HEK293 (cell line): ENCODE measurements at regions not wholly inside any gene's neighbourhood (a gene's known extent, or its start where the extent isn't known, plus 50 kb on each side); places are given as distances from the start of the nearest gene placed in this dataset.

ENCODE experiments used
- CTCF ChIP-seq: fragments of 450-650 bp; formaldehyde crosslinking; IDR thresholded peaks from 2 replicates; pipeline ENCODE4 v1.5.1; 2016; ENCODE audit warnings: missing biosample characterization, missing genetic modification characterization
- ELK4 ChIP-seq: IDR thresholded peaks from 2 replicates; pipeline ENCODE4 v1.6.1; 2011; ENCODE audit warnings: mild to moderate bottlenecking, low read depth, low read length, borderline replicate concordance
- HIC1 ChIP-seq: fragments of 450-650 bp; formaldehyde crosslinking; IDR thresholded peaks from 2 replicates; pipeline ENCODE4 v1.5.1; 2016; ENCODE audit warnings: missing biosample characterization, missing genetic modification characterization
- WT1 ChIP-seq: fragments of 450-650 bp; formaldehyde crosslinking; IDR thresholded peaks from 2 replicates; pipeline ENCODE4 v1.5.1; 2016; ENCODE audit warnings: missing biosample characterization, missing genetic modification characterization
- YY1 ChIP-seq: fragments of 450-650 bp; formaldehyde crosslinking; IDR thresholded peaks from 2 replicates; pipeline ENCODE4 v1.5.1; 2018; ENCODE audit warnings: missing biosample characterization, missing genetic modification characterization
- ZBTB26 ChIP-seq: fragments of 450-650 bp; formaldehyde crosslinking; optimal IDR thresholded peaks from 2 replicates; pipeline ENCODE3; 2016; ENCODE audit warnings: missing biosample characterization, mild to moderate bottlenecking, missing genetic modification characterization
- ZBTB49 ChIP-seq: fragments of 450-650 bp; formaldehyde crosslinking; IDR thresholded peaks from 2 replicates; pipeline ENCODE4 v1.5.1; 2016; ENCODE audit warnings: missing biosample characterization, missing genetic modification characterization, low read depth
- ZNF138 ChIP-seq: fragments of 450-650 bp; formaldehyde crosslinking; IDR thresholded peaks from 2 replicates; pipeline ENCODE4 v1.5.1; 2016; ENCODE audit warnings: missing biosample characterization, missing genetic modification characterization, borderline replicate concordance
- ZNF274 ChIP-seq, 2 experiments: fragments of 200-500 bp in 1 of 2; fragments of 450-650 bp in 1 of 2; sonication (Bioruptor generic) in 1 of 2; formaldehyde crosslinking in 1 of 2; IDR thresholded peaks; 2 replicates each; pipeline versions ENCODE4 v1.5.1 to v1.6.1; 2014 to 2016; ENCODE audit warnings: borderline replicate concordance in 1 of 2, inconsistent platforms in 1 of 2, low read length in 1 of 2, missing biosample characterization in 1 of 2, missing genetic modification characterization in 1 of 2
- ZNF558 ChIP-seq: fragments of 450-650 bp; formaldehyde crosslinking; IDR thresholded peaks from 2 replicates; pipeline ENCODE4 v1.5.1; 2016; ENCODE audit warnings: missing biosample characterization, missing genetic modification characterization
- ZNF623 ChIP-seq: fragments of 450-650 bp; formaldehyde crosslinking; IDR thresholded peaks from 2 replicates; pipeline ENCODE4 v1.5.1; 2016; ENCODE audit warnings: missing biosample characterization, missing genetic modification characterization
- ZNF692 ChIP-seq: fragments of 450-650 bp; formaldehyde crosslinking; IDR thresholded peaks from 2 replicates; pipeline ENCODE4 v1.5.1; 2016; ENCODE audit warnings: missing biosample characterization, missing genetic modification characterization
- ZNF792 ChIP-seq: fragments of 450-650 bp; formaldehyde crosslinking; IDR thresholded peaks from 2 replicates; pipeline ENCODE4 v1.5.1; 2016; ENCODE audit warnings: missing biosample characterization, missing genetic modification characterization
- ZXDB ChIP-seq: fragments of 450-650 bp; formaldehyde crosslinking; IDR thresholded peaks from 2 replicates; pipeline ENCODE4 v1.5.1; 2016; ENCODE audit warnings: missing biosample characterization, missing genetic modification characterization

- TF ChIP-seq YY1 (tag by site-specific recombination) (no peak), ZXDB (tag by site-specific recombination) (no peak), ELK4 (no peak), ZNF138 (no peak), ZNF692 (tag by site-specific recombination) (no peak), ZNF792 (tag by site-specific recombination) (no peak), CTCF (tag by site-specific recombination) (no peak), ZBTB26 (no peak), ZNF558 (tag by site-specific recombination) (no peak), HIC1 (tag by site-specific recombination) (no peak), ZBTB49 (no peak), ZNF274 (IDR thresholded peaks at IDR 0.05; ENCODE audit: low read length) (no peak), ZNF274 (tag by site-specific recombination; IDR thresholded peaks at IDR 0.05; ENCODE audit: borderline replicate concordance) (no peak), WT1 (tag by site-specific recombination) (no peak), ZNF623 (tag by site-specific recombination) (no peak)
These were observed 102.2 kb downstream of the COL6A6 start for GRCh38 chr3:130619196-130619595.
